Panc1 (cell line): ENCODE measurements at regions not wholly inside any gene's neighbourhood (a gene's known extent, or its start where the extent isn't known, plus 50 kb on each side); places are given as distances from the start of the nearest gene placed in this dataset.

Experiments
- ATAC-seq: fragments of 200-7000 bp; cut with Tn5 transposase; 2 replicates; pipeline ENCODE4 v1.9.1; 2020; ENCODE audit warnings: mild to moderate bottlenecking, moderate library complexity
- BruUV-seq: library from RNA; stranded (reverse); fragments of 400-500 nt; replicated peaks from 2 replicates; lab custom pipeline; 2021; lab: Mats Ljungman, UMichigan
- CTCF ChIA-PET: fragments of 300-600 bp; sonication (Branson Sonifier 250); formaldehyde crosslinking; loops from one replicate; lab custom pipeline; 2022; ENCODE audit warnings: antibody characterized with exemption; lab: Charles Lee
- POLR2A ChIA-PET: fragments of 300-600 bp; sonication (Branson Sonifier 250); formaldehyde crosslinking; loops from one replicate; lab custom pipeline; 2022; ENCODE audit warnings: antibody characterized with exemption; lab: Charles Lee
- DNase-seq: peaks from one replicate; pipeline ENCODE4 v3.0.0-alpha.2; 2010; ENCODE audit warnings: low read depth, low spot score
- H3K27ac ChIP-seq: 2 replicates; pipeline ENCODE4 v1.5.1; 2011; ENCODE audit warnings: mild to moderate bottlenecking, low read length, inconsistent platforms
- H3K27me3 ChIP-seq: fragments of 200-500 bp; sonication (Bioruptor generic); 2 replicates; pipeline ENCODE4 v1.6.0; 2014; ENCODE audit warnings: low read length, inconsistent platforms; ENCODE audit not compliant: control insufficient read depth, insufficient read depth
- H3K36me3 ChIP-seq: fragments of 200-500 bp; sonication (Bioruptor generic); 2 replicates; pipeline ENCODE4 v1.5.1; 2014; ENCODE audit warnings: inconsistent platforms, mild to moderate bottlenecking, low read length, moderate library complexity; ENCODE audit not compliant: control insufficient read depth, insufficient read depth
- H3K4me1 ChIP-seq: 2 replicates; pipeline ENCODE4 v1.5.1; 2011; ENCODE audit warnings: inconsistent platforms, mild to moderate bottlenecking, low read length, moderate library complexity; ENCODE audit not compliant: control insufficient read depth, insufficient read depth
- H3K4me3 ChIP-seq, 2 experiments: 2 replicates each; pipeline ENCODE4 v1.5.1; 2011 to 2012; ENCODE audit warnings: low read depth in 2 of 2, low read length in 2 of 2, mild to moderate bottlenecking in 2 of 2, inconsistent platforms in 1 of 2, moderate library complexity in 1 of 2
- H3K9me3 ChIP-seq: fragments of 200-500 bp; sonication (Bioruptor generic); 2 replicates; pipeline ENCODE4 v1.5.1; 2014; ENCODE audit warnings: low read depth, mild to moderate bottlenecking, inconsistent platforms, low read length, moderate library complexity; ENCODE audit not compliant: control insufficient read depth, insufficient read depth
- POLR2AphosphoS5 ChIP-seq: IDR thresholded peaks from 2 replicates; pipeline ENCODE4 v1.6.1; 2012; ENCODE audit warnings: mild to moderate bottlenecking, low read depth, low read length, moderate library complexity
- SIN3A ChIP-seq: IDR thresholded peaks from 2 replicates; pipeline ENCODE4 v1.6.1; 2012; ENCODE audit warnings: low read depth, mild to moderate bottlenecking, low read length, moderate library complexity, borderline replicate concordance; ENCODE audit not compliant: insufficient read depth
- TCF7L2 ChIP-seq: IDR thresholded peaks from 2 replicates; pipeline ENCODE4 v1.6.1; 2011; ENCODE audit warnings: mild to moderate bottlenecking, low read depth, low read length, inconsistent platforms
- in situ Hi-C: cut with HindIII; loops from 2 replicates; pipeline ENCODE4 v1.10.0; 2016; ENCODE audit warnings: low sequenced_read_pairs, low pct_unique_long_range_greater_than_20kb
- intact Hi-C: fragments of 100-400 bp; cut with micrococcal nuclease; formaldehyde crosslinking; loops from one replicate; pipeline ENCODE4 v1.10.0; 2022; ENCODE audit not compliant: unreplicated experiment
- TF ChIP-seq, protein P1 (sequence below), 2 experiments: IDR thresholded peaks; 2 replicates each; pipeline ENCODE4 v1.6.1; 2011 to 2012; ENCODE audit warnings: low read depth in 2 of 2, control low read depth in 1 of 2, low read length in 1 of 2, mild to moderate bottlenecking in 1 of 2, moderate library complexity in 1 of 2; ENCODE audit not compliant: insufficient read depth in 1 of 2
- TF ChIP-seq, protein P2 (sequence below): fragments of 450-650 bp; IDR thresholded peaks from 2 replicates; pipeline ENCODE4 v1.5.1; 2017; ENCODE audit warnings: mild to moderate bottlenecking

DNA sequence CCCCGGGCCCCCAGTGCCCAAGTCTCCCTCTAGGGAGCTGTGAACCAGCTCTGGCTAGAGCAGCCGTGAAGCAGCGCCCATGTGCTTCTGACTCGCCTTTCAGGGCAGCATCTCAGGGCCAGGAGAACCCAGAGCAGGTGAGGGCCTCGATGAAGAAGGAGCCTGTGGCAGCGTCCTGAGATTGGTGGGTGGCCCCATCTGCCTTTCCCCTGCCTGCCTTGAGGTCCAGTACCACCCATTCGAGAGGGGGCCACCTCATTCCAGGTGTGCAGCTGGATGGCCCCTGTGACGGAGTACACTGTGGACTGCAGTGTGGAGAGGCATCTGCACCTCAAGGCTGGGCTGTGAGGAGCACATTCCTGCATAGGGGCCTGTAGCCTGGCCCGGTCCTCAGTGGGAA lies 167.3 kb upstream of the ZNF267 start:
- POLR2A ChIA-PET, result no interaction called here
- Histone ChIP-seq H3K4me1 (peaks cover under 1% of the 10 kb centered on the region; the same call in 1 of the 2 replicates), H3K4me3 (no peak overlapping the region), H3K9me3 (no peaks in the 10 kb centered on the region), H3K27ac (no peak overlapping the region), H3K36me3 (no peaks in the 10 kb centered on the region; the same call in none of the 2 replicates), H3K27me3 (no peaks in the 10 kb centered on the region)
- CTCF ChIA-PET, result no interaction called here
- intact Hi-C loops, result no loop called here
- in situ Hi-C loops, result no loop called here
- ATAC-seq (no peak), DNase-seq (no peak)
- TF ChIP-seq, protein P1, sequence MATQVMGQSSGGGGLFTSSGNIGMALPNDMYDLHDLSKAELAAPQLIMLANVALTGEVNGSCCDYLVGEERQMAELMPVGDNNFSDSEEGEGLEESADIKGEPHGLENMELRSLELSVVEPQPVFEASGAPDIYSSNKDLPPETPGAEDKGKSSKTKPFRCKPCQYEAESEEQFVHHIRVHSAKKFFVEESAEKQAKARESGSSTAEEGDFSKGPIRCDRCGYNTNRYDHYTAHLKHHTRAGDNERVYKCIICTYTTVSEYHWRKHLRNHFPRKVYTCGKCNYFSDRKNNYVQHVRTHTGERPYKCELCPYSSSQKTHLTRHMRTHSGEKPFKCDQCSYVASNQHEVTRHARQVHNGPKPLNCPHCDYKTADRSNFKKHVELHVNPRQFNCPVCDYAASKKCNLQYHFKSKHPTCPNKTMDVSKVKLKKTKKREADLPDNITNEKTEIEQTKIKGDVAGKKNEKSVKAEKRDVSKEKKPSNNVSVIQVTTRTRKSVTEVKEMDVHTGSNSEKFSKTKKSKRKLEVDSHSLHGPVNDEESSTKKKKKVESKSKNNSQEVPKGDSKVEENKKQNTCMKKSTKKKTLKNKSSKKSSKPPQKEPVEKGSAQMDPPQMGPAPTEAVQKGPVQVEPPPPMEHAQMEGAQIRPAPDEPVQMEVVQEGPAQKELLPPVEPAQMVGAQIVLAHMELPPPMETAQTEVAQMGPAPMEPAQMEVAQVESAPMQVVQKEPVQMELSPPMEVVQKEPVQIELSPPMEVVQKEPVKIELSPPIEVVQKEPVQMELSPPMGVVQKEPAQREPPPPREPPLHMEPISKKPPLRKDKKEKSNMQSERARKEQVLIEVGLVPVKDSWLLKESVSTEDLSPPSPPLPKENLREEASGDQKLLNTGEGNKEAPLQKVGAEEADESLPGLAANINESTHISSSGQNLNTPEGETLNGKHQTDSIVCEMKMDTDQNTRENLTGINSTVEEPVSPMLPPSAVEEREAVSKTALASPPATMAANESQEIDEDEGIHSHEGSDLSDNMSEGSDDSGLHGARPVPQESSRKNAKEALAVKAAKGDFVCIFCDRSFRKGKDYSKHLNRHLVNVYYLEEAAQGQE (IDR thresholded peaks at IDR 0.05; ENCODE audit: insufficient read depth in 1 of 2, low read depth in 2 of 2, low read length in 1 of 2), result no peak
- TF ChIP-seq TCF7L2, result no peak
- TF ChIP-seq SIN3A, result no peak
- TF ChIP-seq POLR2AphosphoS5, result no peak
- TF ChIP-seq, protein P2, sequence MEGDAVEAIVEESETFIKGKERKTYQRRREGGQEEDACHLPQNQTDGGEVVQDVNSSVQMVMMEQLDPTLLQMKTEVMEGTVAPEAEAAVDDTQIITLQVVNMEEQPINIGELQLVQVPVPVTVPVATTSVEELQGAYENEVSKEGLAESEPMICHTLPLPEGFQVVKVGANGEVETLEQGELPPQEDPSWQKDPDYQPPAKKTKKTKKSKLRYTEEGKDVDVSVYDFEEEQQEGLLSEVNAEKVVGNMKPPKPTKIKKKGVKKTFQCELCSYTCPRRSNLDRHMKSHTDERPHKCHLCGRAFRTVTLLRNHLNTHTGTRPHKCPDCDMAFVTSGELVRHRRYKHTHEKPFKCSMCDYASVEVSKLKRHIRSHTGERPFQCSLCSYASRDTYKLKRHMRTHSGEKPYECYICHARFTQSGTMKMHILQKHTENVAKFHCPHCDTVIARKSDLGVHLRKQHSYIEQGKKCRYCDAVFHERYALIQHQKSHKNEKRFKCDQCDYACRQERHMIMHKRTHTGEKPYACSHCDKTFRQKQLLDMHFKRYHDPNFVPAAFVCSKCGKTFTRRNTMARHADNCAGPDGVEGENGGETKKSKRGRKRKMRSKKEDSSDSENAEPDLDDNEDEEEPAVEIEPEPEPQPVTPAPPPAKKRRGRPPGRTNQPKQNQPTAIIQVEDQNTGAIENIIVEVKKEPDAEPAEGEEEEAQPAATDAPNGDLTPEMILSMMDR, result no peak
- BruUV-seq, result no TSS peak

DNA sequence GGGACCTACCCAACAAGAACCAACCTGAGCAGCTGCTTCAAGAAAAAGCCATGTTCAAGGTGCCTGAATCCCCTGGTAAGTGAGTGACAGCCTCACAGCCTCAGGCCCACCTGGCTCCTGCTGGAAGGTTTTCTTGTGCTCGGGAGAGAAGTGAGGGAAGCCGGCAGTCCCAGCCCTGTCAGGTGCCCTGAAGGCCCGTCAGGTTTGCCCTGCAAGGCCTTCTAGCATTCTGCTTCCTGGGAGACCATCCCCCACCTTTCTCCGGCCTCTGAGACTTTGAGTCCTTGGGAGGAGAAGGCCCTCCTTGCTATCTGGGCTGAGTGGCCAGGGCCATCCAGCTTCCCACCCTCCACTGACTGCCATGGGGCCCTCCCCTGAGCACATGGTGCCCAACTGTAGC lies 166.7 kb upstream of the ZNF267 start:
- H3K36me3 ChIP-seq, result no peaks in the 10 kb centered on the region; the same call in 1 of the 2 replicates
- H3K4me1 ChIP-seq, result no peaks in the 10 kb centered on the region; the same call in 1 of the 2 replicates
- no peaks in the 10 kb centered on the region for H3K9me3 ChIP-seq
- no peak overlapping the region for H3K4me3 ChIP-seq
- no peak overlapping the region for H3K27ac ChIP-seq
- TF ChIP-seq, protein P2, result no peak
- TF ChIP-seq, protein P1 (IDR thresholded peaks at IDR 0.05; ENCODE audit: insufficient read depth in 1 of 2, low read depth in 2 of 2, low read length in 1 of 2), result no peak
- TF ChIP-seq POLR2AphosphoS5 (no peak), SIN3A (no peak), TCF7L2 (no peak)
- ATAC-seq (no peak), DNase-seq (no peak)
- ChIA-PET POLR2A (interaction anchor here (0.8 kb wide), 1 partner anchor 434 kb away, joined by 8 read pairs; no protein-coding TSS in a partner anchor), CTCF (no interaction called here)
- intact Hi-C loops (no loop called here), in situ Hi-C loops (no loop called here)
- no peaks in the 10 kb centered on the region for H3K27me3 ChIP-seq
- no TSS peak for BruUV-seq
